HL-60 (cell line): ENCODE measurements at regions not wholly inside any gene's neighbourhood (a gene's known extent, or its start where the extent isn't known, plus 50 kb on each side); places are given as distances from the start of the nearest gene placed in this dataset.

ENCODE experiments used
- DNase-seq, 2 experiments: peaks; one replicate each; pipeline ENCODE4 v3.0.0-alpha.2; 2010 to 2020; ENCODE audit warnings: low read depth in 1 of 2, low spot score in 1 of 2
- H3K27ac ChIP-seq: fragments of 250-450 bp; sonication (Bioruptor Pico); replicated peaks from 2 replicates; pipeline ENCODE4 v1.5.1; 2020; ENCODE audit warnings: mild to moderate bottlenecking, moderate library complexity
- H3K27me3 ChIP-seq: fragments of 250-450 bp; sonication (Bioruptor Pico); 2 replicates; pipeline ENCODE4 v1.5.1; 2021; ENCODE audit warnings: mild to moderate bottlenecking, moderate library complexity; ENCODE audit not compliant: insufficient read depth, poor library complexity, severe bottlenecking
- H3K4me3 ChIP-seq: replicated peaks from 2 replicates; pipeline ENCODE4 v1.5.1; 2011; ENCODE audit warnings: mild to moderate bottlenecking, control low read depth, low read length; ENCODE audit not compliant: insufficient read depth
- CTCF ChIP-seq: IDR thresholded peaks from one replicate; pipeline ENCODE4 v1.5.1; 2011; ENCODE audit warnings: low read length, control low read depth, inconsistent platforms; ENCODE audit not compliant: insufficient read depth
- GABPA ChIP-seq: IDR thresholded peaks from 2 replicates; pipeline ENCODE4 v1.6.1; 2012; ENCODE audit warnings: low read depth
- POLR2AphosphoS5 ChIP-seq: IDR thresholded peaks from 2 replicates; pipeline ENCODE4 v1.6.1; 2012; ENCODE audit warnings: low read depth
- REST ChIP-seq: IDR thresholded peaks from 2 replicates; pipeline ENCODE4 v1.6.1; 2012; ENCODE audit warnings: low read depth; ENCODE audit not compliant: insufficient replicate concordance
- SPI1 ChIP-seq: IDR thresholded peaks from 2 replicates; pipeline ENCODE4 v1.6.1; 2012; ENCODE audit warnings: low read depth, mild to moderate bottlenecking, borderline replicate concordance

GRCh38 chr3:72633534-72633933 is 214.7 kb downstream of the SHQ1 start:
- H3K4me3 ChIP-seq, result no peak overlapping the region
- H3K27ac ChIP-seq, result no peak overlapping the region
- no peak for DNase-seq
- TF ChIP-seq REST, result no peak
- no peak for TF ChIP-seq SPI1
- TF ChIP-seq CTCF, result no peak
- TF ChIP-seq GABPA, result no peak
- TF ChIP-seq POLR2AphosphoS5, result no peak
- no peaks in the 10 kb centered on the region for H3K27me3 ChIP-seq

- H3K4me3 ChIP-seq, result no peak overlapping the region
- TF ChIP-seq GABPA (no peak), POLR2AphosphoS5 (no peak), REST (no peak), CTCF (no peak), SPI1 (no peak)
- DNase-seq, result no peak
- no peaks in the 10 kb centered on the region for H3K27me3 ChIP-seq
- no peak overlapping the region for H3K27ac ChIP-seq
Observed at GRCh38 chr3:72633121-72633520, 215.1 kb downstream of the SHQ1 start.

GRCh38 chr3:72632129-72632528 is 216.1 kb downstream of the SHQ1 start:
- DNase-seq, result no peak
- TF ChIP-seq CTCF (no peak), GABPA (no peak), POLR2AphosphoS5 (no peak), REST (no peak), SPI1 (no peak)
- H3K27ac ChIP-seq, result no peak overlapping the region
- no peak overlapping the region for H3K4me3 ChIP-seq
- H3K27me3 ChIP-seq, result no peaks in the 10 kb centered on the region
